SU-DHL-6 (cell line): ENCODE measurements at regions not wholly inside any gene's neighbourhood (a gene's known extent, or its start where the extent isn't known, plus 50 kb on each side); places are given as distances from the start of the nearest gene placed in this dataset.
A peak's percentile ranks its signal among the peaks of the same experiment; 100 is the strongest.

Source experiments
- H2AFZ ChIP-seq: fragments of 200-600 bp; sonication (generic); 2 replicates; pipeline ENCODE4 v1.6.1; 2014; ENCODE audit warnings: low read depth, mild to moderate bottlenecking, moderate library complexity, mixed read lengths, antibody characterized with exemption, low read length; ENCODE audit not compliant: severe bottlenecking
- H3F3A ChIP-seq: fragments of 200-600 bp; shearing (Covaris generic); 2 replicates; pipeline ENCODE4 v1.6.0; 2016; ENCODE audit warnings: antibody characterized with exemption, mild to moderate bottlenecking; ENCODE audit not compliant: insufficient read depth
- H3K27ac ChIP-seq: fragments of 200-600 bp; sonication (generic); 2 replicates; pipeline ENCODE4 v1.5.1; 2016; ENCODE audit warnings: low read depth, mild to moderate bottlenecking, low read length, moderate library complexity, mixed read lengths
- H3K27me3 ChIP-seq: fragments of 200-600 bp; sonication (generic), shearing (Covaris generic); 2 replicates; pipeline ENCODE4 v1.6.0; 2014; ENCODE audit warnings: mild to moderate bottlenecking, low read length
- H3K36me3 ChIP-seq: fragments of 200-600 bp; sonication (generic); 2 replicates; pipeline ENCODE4 v1.6.1; 2014; ENCODE audit warnings: mild to moderate bottlenecking, low read length, mixed read lengths
- H3K4me2 ChIP-seq: fragments of 300-600, 200-600 bp; shearing (Covaris generic), sonication (generic); 2 replicates; pipeline ENCODE4 v1.6.0; 2014; ENCODE audit warnings: low read length, low read depth, mild to moderate bottlenecking; ENCODE audit not compliant: poor library complexity, severe bottlenecking
- H3K4me3 ChIP-seq: fragments of 200-600 bp; sonication (generic); 2 replicates; pipeline ENCODE4 v1.5.1; 2014; ENCODE audit warnings: antibody characterized with exemption, low read length, mild to moderate bottlenecking, mixed read lengths; ENCODE audit not compliant: insufficient read depth, poor library complexity, severe bottlenecking
- H3K79me2 ChIP-seq: fragments of 200-600 bp; sonication (generic); 2 replicates; pipeline ENCODE4 v1.6.1; 2014; ENCODE audit warnings: mild to moderate bottlenecking, low read length, moderate library complexity; ENCODE audit not compliant: insufficient read depth
- H3K9ac ChIP-seq: fragments of 200-600 bp; sonication (generic); 2 replicates; pipeline ENCODE4 v1.7.0; 2014; ENCODE audit warnings: mild to moderate bottlenecking, low read length
- H3K9me2 ChIP-seq: fragments of 200-600 bp; sonication (generic); replicated peaks from 2 replicates; pipeline ENCODE4 v1.6.1; 2014; ENCODE audit warnings: low read length; ENCODE audit not compliant: insufficient read depth
- H3K9me3 ChIP-seq: fragments of 200-600 bp; sonication (generic); 2 replicates; pipeline ENCODE4 v1.6.1; 2014; ENCODE audit warnings: low read length, mixed read lengths; ENCODE audit not compliant: insufficient read depth
- H4K20me1 ChIP-seq: fragments of 200-600 bp; sonication (generic); 2 replicates; pipeline ENCODE4 v1.6.1; 2014; ENCODE audit warnings: low read depth, mild to moderate bottlenecking, antibody characterized with exemption, low read length, moderate library complexity, mixed read lengths
- EZH2phosphoT487 ChIP-seq: fragments of 200-600 bp; sonication (generic), shearing (Covaris generic); conservative IDR thresholded peaks from 2 replicates; pipeline ENCODE4 v1.6.1; 2018; ENCODE audit warnings: mild to moderate bottlenecking, antibody characterized with exemption, low read length, moderate library complexity, mixed read lengths
- TF ChIP-seq, protein P1 (sequence below): fragments of 200-600 bp; sonication (generic); IDR thresholded peaks from one replicate; pipeline ENCODE4 v1.5.1; 2017; ENCODE audit warnings: antibody characterized with exemption, mild to moderate bottlenecking, low read length, moderate library complexity; ENCODE audit not compliant: insufficient read depth, poor library complexity, severe bottlenecking

DNA sequence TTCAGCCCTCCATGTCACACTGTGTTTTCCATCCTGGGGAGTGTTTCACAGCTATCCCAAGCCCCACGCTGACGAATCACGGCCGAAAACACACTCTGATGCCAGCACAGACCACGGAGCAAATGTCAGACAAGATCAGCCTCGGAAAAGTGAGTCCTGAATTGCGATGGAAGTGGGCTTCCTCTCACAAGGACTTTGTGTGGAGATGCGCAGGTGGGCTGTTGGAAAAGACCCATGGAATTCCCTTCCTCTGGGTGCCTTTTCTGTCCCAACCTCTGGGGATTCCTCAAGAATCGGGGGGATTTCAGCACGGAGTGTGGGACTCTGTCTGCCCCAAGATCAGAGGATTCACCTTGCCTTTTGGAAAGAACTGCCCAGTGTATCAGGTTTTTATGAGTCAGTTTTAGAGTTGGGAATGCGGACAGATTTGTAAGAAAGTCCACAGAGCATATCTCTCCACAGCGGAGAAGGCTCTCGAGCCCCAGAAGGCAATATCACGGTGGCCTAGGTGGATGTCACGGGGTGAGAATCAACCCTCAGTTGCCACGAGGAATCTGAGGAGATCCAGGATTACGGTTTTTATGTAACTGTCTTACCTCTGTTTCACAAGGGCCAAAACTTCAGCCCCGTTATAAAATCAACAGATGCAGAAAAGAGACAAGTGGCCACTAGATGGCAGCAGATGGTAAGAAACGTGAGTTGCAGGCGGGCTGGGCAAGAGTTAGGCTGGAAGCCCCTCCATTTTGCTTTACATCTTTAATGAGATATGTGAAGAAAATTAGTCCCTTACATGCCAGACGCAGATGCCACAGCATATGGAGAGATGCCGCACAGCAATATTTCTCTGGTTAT is 201.9 kb downstream of the DAD1 start:
- peak overlapping the region; percentile 72 for H3K9ac ChIP-seq
- peak overlapping the region; percentile 72 for H2AFZ ChIP-seq
- peak overlapping the region; percentile 81 for H3K4me2 ChIP-seq

DNA sequence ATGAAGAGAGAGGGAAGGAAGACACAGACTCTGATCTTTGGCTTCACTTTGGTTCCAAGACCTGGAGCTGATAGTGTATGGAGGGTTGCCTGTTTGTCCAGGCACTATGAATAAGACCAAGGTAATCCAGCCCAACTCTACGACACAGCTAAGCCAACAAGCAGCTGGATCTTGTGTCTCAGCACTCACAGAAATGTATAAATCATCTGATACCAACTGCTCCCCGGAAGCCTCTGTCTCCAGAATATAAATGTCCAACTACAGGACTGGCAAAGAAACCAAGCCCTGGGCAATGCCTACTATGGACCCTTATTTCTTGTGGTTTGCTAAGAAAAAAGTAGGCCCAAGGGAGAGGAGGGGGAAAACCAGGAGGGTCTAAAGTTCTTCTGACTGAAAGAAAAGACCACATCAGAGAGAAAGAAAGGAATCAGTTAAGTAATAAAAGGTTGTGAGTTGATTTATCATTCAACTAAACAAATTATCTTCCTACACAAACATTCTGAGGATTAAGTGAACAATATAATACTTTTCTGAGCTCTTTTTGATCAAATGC is 204.0 kb downstream of the DAD1 start:
- H3K9me2 ChIP-seq = no peaks in the 10 kb centered on the region
- H3K27me3 ChIP-seq = no peaks in the 10 kb centered on the region
- no peaks in the 10 kb centered on the region for H3K9me3 ChIP-seq
- H3K4me2 ChIP-seq = peak overlapping the region; percentile 81
- H3K79me2 ChIP-seq = no peaks in the 10 kb centered on the region; the same call in 1 of the 2 replicates
- no peaks in the 10 kb centered on the region for H4K20me1 ChIP-seq
- H2AFZ ChIP-seq = peak overlapping the region; percentile 50
- no peak for TF ChIP-seq EZH2phosphoT487
- TF ChIP-seq, protein P1, sequence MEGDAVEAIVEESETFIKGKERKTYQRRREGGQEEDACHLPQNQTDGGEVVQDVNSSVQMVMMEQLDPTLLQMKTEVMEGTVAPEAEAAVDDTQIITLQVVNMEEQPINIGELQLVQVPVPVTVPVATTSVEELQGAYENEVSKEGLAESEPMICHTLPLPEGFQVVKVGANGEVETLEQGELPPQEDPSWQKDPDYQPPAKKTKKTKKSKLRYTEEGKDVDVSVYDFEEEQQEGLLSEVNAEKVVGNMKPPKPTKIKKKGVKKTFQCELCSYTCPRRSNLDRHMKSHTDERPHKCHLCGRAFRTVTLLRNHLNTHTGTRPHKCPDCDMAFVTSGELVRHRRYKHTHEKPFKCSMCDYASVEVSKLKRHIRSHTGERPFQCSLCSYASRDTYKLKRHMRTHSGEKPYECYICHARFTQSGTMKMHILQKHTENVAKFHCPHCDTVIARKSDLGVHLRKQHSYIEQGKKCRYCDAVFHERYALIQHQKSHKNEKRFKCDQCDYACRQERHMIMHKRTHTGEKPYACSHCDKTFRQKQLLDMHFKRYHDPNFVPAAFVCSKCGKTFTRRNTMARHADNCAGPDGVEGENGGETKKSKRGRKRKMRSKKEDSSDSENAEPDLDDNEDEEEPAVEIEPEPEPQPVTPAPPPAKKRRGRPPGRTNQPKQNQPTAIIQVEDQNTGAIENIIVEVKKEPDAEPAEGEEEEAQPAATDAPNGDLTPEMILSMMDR = no peak
- H3K4me3 ChIP-seq = no peak overlapping the region
- H3K9ac ChIP-seq = peak overlapping the region; percentile 72
- H3K36me3 ChIP-seq = no peaks in the 10 kb centered on the region
- peak overlapping the region; percentile 87 for H3K27ac ChIP-seq
- peaks cover 19% of the 10 kb centered on the region for H3F3A ChIP-seq

More for the DNA sequence above, 201.9 kb downstream of the DAD1 start:
- H3K9me3 ChIP-seq = no peaks in the 10 kb centered on the region
- no peaks in the 10 kb centered on the region for H3K9me2 ChIP-seq
- peak overlapping the region; percentile 50 for H3K4me3 ChIP-seq
- peak overlapping the region; percentile 87 for H3K27ac ChIP-seq
- no peaks in the 10 kb centered on the region for H3K27me3 ChIP-seq
- H3K36me3 ChIP-seq = no peaks in the 10 kb centered on the region
- no peaks in the 10 kb centered on the region for H4K20me1 ChIP-seq
- TF ChIP-seq, protein P1 = peak; percentile 81
- TF ChIP-seq EZH2phosphoT487 = no peak
- peaks cover 19% of the 10 kb centered on the region for H3F3A ChIP-seq
- no peaks in the 10 kb centered on the region; the same call in 1 of the 2 replicates for H3K79me2 ChIP-seq

DNA sequence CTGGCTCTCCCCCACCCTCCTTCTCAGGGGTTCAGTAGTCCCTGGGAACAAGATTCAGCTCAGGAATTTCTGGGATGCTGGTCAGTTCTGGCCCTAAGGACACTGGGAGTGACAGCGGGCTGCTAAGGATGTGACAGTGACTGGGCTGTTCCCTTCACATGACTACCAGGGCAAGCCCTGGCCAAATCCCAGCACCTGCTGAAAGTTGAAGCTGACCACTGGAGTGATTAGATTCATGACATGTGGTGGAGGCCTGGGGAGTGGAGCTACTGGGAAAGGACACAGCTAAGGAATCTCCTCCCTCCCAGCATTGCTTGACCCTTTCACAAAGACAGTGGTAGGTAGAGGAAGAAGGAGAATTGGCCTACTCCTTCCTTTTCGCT is 204.9 kb downstream of the DAD1 start:
- Histone ChIP-seq H3K36me3 (no peaks in the 10 kb centered on the region), H3K79me2 (no peaks in the 10 kb centered on the region; the same call in 1 of the 2 replicates), H2AFZ (peak overlapping the region; percentile 54), H3K9me3 (no peaks in the 10 kb centered on the region), H3K9ac (peak overlapping the region; percentile 36), H3K27me3 (no peaks in the 10 kb centered on the region), H4K20me1 (no peaks in the 10 kb centered on the region), H3K9me2 (no peaks in the 10 kb centered on the region), H3K4me2 (peak overlapping the region; percentile 81), H3K4me3 (no peak overlapping the region), H3K27ac (peak overlapping the region; percentile 87), H3F3A (peaks cover 23% of the 10 kb centered on the region)
- TF ChIP-seq EZH2phosphoT487 = no peak
- TF ChIP-seq, protein P1 = no peak
